Prostate gland (tissue), 2 donors: ENCODE measurements at regions not wholly inside any gene's neighbourhood (a gene's known extent, or its start where the extent isn't known, plus 50 kb on each side); places are given as distances from the start of the nearest gene placed in this dataset.

Experiments used
- DNase-seq: peaks from one replicate; pipeline ENCODE4 v3.0.0-alpha.2; 2019; ENCODE audit warnings: low spot score
- H3K27ac ChIP-seq, 2 donors: fragments of 200-600 bp; sonication (generic); 2 replicates each; pipeline ENCODE4 v1.5.1; 2017 to 2019
- H3K27me3 ChIP-seq: fragments of 200-600 bp; sonication (generic); replicated peaks from 2 replicates; pipeline ENCODE4 v1.5.1; 2019; ENCODE audit not compliant: insufficient read depth
- H3K36me3 ChIP-seq, 2 donors: fragments of 200-600 bp; sonication (generic); 1 replicate in 1 of 2; 2 replicates in 1 of 2; pipeline versions ENCODE4 v1.5.1 to v1.8.1; 2017 to 2019
- H3K4me1 ChIP-seq: fragments of 200-600 bp; sonication (generic); replicated peaks from 2 replicates; pipeline ENCODE4 v1.5.1; 2019
- H3K4me3 ChIP-seq, 2 donors: fragments of 200-600 bp; sonication (generic); 2 replicates each; pipeline ENCODE4 v1.5.1; 2017 to 2019
- H3K9me3 ChIP-seq: fragments of 200-600 bp; sonication (generic); 2 replicates; pipeline ENCODE4 v1.5.1; 2017
- CTCF ChIP-seq, 4 experiments: fragments of 200-600 bp in 2 of 4; fragments of 450-650 bp in 2 of 4; sonication (generic) in 2 of 4; IDR thresholded peaks; 1 replicate in 3 of 4; 2 replicates in 1 of 4; pipeline ENCODE4 v1.5.1; 2016 to 2019; ENCODE audit warnings: antibody characterized with exemption in 4 of 4, mild to moderate bottlenecking in 2 of 4, moderate library complexity in 2 of 4
- POLR2A ChIP-seq: fragments of 450-650 bp; IDR thresholded peaks from one replicate; pipeline ENCODE4 v1.6.1; 2016; ENCODE audit warnings: antibody characterized with exemption, mild to moderate bottlenecking
- POLR2AphosphoS5 ChIP-seq: sonication (generic); formaldehyde crosslinking; IDR thresholded peaks from one replicate; pipeline ENCODE4 v1.6.1; 2017; ENCODE audit warnings: antibody characterized with exemption
- WGBS: methylation state at CpG from one replicate; pipeline ENCODE4 v1.1.5; 2018; 5-methylcytosine and 5-hydroxymethylcytosine counted together
- intact Hi-C: fragments of 100-400 bp; cut with DNase I; formaldehyde crosslinking; loops from one replicate; pipeline ENCODE4 v1.14.2; 2022

- TF ChIP-seq POLR2AphosphoS5 (no peak), POLR2A (no peak), CTCF (IDR thresholded peaks at IDR 0.05) (no peak)
- H3K27ac ChIP-seq = no peak overlapping the region
- H3K4me1 ChIP-seq = no peaks in the 10 kb centered on the region
- no peaks in the 10 kb centered on the region for H3K36me3 ChIP-seq
- H3K9me3 ChIP-seq = no peaks in the 10 kb centered on the region
- no peaks in the 10 kb centered on the region for H3K27me3 ChIP-seq
- H3K4me3 ChIP-seq = no peak overlapping the region
- DNase-seq = no peak
- intact Hi-C loops = no loop called here
Observed at GRCh38 chr18:30903566-30903965, 139.0 kb downstream of the DSC3 start.

GRCh38 chr18:30889519-30890301, 152.8 kb downstream of the DSC3 start:
- Histone ChIP-seq H3K36me3 (no peaks in the 10 kb centered on the region), H3K4me3 (no peak overlapping the region), H3K4me1 (no peaks in the 10 kb centered on the region), H3K27me3 (no peaks in the 10 kb centered on the region), H3K27ac (no peak overlapping the region), H3K9me3 (no peaks in the 10 kb centered on the region)
- DNase-seq = no peak
- intact Hi-C loops = no loop called here
- TF ChIP-seq POLR2A (no peak), CTCF (IDR thresholded peaks at IDR 0.05) (peak in 1 of 4 experiments; percentile 8), POLR2AphosphoS5 (no peak)
- WGBS = 34% methylated on average over 5 of the region's 5 CpGs

- Histone ChIP-seq H3K4me3 (no peak overlapping the region), H3K9me3 (no peaks in the 10 kb centered on the region), H3K27me3 (no peaks in the 10 kb centered on the region), H3K4me1 (no peaks in the 10 kb centered on the region), H3K36me3 (no peaks in the 10 kb centered on the region), H3K27ac (no peak overlapping the region)
- TF ChIP-seq POLR2AphosphoS5 (no peak), POLR2A (no peak), CTCF (IDR thresholded peaks at IDR 0.05) (no peak)
- no peak for DNase-seq
- intact Hi-C loops = no loop called here
- 86% methylated on average over 5 of the region's 5 CpGs for WGBS
Observed at GRCh38 chr18:30888344-30888743, 154.2 kb downstream of the DSC3 start.

- intact Hi-C loops = no loop called here
- 92% methylated on average over 4 of the region's 4 CpGs for WGBS
- DNase-seq = no peak
Observed at GRCh38 chr18:30886998-30887397, 155.5 kb downstream of the DSC3 start.

More at GRCh38 chr18:30886998-30887397, 155.5 kb downstream of the DSC3 start:
- no peaks in the 10 kb centered on the region for H3K4me1 ChIP-seq
- no peak for TF ChIP-seq POLR2A
- TF ChIP-seq POLR2AphosphoS5 = no peak
- no peak for TF ChIP-seq CTCF (IDR thresholded peaks at IDR 0.05)
- H3K4me3 ChIP-seq = no peak overlapping the region
- no peaks in the 10 kb centered on the region for H3K36me3 ChIP-seq
- no peaks in the 10 kb centered on the region for H3K27me3 ChIP-seq
- H3K27ac ChIP-seq = no peak overlapping the region
- no peaks in the 10 kb centered on the region for H3K9me3 ChIP-seq
